ENCODE measurements at regions not wholly inside any gene's neighbourhood (a gene's known extent, or its start where the extent isn't known, plus 50 kb on each side); places are given as distances from the start of the nearest gene placed in this dataset.
"Not testable (repeated sequence)": the region's sequence is repeated elsewhere in the genome, so short reads cannot be mapped to it uniquely, and the experiment has no call there.

DNA sequence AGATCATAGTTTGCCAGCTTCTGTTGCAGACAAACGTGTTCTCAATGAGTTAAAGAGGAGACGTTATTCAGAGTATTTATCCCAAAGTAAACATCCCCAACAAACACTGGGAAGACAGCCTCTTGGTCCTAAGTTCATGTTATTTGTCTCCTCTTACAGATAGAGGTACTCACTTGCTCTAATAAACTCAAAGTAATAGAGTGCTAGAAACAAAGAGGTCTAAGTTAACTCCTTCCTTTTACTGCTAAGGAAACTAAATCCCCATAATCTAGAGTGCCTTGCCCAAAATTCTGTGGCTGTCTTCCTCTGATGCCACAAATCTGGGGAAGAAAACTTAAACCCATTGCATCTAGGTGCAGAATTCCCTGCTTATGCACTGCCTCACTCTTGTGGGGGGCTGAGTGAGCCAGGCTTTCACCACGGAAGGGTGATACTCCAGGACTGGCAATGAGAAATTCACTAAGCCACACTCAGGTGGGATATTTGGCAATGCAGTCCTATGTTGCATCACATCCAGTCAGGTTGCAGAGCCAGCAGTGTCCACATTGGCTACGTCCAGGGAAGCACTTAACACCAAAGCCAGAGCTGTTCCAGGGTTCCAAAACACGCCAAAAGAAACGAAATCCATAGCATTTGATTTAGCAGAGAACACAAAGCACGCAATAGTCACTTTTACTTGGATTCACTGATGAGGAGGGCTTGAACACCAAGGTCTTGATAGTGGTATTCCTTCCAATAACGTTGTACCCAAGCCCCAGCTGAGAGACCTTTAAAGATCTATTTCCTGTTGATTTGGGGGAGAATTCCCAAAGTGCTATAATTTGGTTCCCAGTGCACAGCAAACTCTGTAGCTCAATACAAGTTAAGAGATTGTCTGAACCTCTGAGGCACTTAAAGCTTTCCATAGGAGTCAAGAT, 81.0 kb upstream of the FOXQ1 start:
- DNase-seq, result no peak

DNA sequence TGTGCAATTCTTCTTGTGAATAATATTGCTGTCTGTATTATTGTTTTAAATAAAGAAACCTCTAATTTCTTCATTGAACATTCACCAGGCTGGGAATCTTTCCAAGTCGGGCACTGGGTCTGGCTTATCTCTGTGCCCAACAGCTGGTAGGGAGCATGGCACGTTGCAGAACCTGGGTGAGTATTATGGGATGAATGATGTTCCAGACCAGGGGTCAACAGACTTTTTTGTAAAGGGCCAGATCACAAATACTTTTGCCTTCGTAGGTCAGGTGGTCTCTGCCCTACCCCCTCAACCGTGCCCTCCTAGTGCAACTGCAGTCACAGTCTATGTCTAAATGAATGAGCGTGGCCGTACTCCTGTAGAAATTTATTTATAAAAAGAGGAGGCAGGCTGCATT, 81.6 kb upstream of the FOXQ1 start:
- no peak for DNase-seq

DNA sequence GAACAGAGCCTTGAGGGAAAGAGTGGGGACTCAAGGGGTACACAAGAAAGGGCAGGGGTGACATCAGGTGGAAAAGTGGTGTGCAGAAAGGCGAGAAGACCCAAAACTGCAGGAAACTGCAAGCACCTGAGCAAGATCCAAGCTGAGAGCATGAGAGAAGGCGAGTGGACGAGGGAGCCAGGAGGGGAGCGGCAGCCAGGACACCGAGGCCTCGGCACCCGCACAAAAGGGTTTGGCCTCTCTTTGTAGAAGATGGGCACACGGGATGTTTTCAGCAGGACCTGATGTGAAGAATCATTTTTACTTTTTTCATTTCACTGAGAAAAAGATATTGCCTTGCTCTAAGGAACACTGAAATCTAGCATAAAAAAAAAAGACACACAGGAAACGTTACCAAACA, 82.1 kb upstream of the FOXQ1 start:
- DNase-seq, result no peak

DNA sequence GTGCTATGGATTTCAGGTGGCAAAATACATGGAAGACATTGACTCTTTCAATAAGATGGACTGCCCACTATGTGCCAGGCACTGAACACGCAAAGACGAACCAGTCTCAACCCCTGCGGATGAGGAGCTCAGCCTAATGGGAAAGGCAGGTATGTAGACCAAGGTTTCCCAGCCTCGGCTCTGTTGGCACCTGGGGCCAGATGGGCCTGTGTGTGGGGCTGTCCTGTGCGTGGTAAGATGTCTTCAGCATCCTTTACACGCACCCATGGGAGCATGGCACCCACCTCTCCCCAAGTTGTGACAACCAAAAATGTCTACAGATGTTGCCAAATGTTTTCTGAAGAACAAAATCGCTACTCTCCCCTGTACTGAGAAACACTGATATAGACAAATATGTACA, 82.6 kb upstream of the FOXQ1 start:
- no peak for DNase-seq

DNA sequence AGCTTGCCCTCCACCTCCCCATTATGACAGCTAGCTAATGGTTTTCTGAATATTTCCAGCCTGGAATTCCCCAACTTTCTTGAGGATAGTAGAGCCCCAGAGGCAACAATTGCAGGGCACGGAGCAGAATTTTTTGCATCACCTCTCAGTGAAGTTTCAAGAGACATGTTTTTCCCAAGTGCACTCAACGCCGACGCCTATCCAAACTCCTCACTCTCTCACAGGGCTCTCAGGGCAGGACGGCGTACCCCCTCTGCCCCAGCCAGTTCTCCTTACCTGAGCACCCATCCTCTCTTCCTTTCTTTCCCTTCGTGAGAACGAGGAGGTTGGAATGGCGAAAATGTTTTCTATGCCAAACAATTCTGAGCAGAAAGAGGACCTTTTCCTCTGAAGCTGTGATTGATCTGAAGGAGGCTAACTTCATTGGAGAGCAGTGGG, 83.1 kb upstream of the FOXQ1 start:
- no peak for DNase-seq

DNA sequence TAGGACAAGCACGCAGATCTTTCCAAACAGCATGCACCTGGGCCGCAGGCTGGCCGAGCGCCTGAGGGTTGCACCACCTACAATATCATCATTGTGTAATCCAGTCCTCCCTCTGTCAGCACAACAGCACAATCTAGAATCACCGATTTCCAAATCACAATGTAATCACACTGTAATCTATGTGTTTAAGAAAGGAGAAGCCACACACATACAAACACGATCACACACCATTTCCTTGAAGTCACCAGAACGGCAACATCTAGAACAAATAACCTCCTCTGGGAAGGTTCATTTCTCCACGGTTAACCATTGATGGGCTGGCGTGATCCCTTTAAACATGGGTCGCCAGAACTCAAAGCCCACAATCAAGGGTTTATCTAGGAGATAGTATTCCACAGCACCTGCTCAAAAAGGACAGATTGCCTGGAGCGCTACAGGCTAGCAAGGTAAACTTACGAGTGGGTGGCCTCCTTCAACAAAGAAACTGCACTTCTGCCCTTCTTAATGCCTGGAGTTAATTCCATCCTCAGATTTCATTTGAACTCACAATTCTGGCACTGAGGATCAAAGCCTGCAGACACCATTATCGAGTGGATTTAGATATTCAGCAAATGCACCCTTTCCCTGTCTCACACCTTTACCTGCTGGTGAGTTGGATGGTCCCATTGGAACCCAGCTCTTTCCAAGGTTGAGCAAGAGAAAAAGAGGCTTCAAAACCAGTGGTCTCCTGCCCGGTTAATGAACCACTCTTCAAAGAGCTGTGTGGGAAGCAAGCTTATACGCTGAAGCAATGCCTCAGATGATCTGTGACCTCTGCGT, 83.8 kb upstream of the FOXQ1 start:
- no peak for DNase-seq

DNA sequence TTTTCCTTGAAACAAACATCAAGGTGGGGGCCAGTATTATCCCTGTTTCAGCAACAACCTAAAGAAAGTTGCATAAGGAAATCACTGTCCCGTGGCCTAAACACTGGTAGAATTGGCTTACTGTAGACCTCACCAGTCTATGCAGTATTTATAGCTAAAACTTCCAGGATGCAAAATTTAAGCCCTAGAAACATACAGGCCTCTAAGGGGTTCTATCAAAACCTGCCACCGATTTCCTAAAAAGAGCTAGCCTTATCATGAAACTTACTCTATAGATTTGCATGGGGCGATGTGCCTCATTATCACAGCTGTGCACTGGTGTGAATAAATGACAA, 84.3 kb upstream of the FOXQ1 start:
- no peak for DNase-seq

DNA sequence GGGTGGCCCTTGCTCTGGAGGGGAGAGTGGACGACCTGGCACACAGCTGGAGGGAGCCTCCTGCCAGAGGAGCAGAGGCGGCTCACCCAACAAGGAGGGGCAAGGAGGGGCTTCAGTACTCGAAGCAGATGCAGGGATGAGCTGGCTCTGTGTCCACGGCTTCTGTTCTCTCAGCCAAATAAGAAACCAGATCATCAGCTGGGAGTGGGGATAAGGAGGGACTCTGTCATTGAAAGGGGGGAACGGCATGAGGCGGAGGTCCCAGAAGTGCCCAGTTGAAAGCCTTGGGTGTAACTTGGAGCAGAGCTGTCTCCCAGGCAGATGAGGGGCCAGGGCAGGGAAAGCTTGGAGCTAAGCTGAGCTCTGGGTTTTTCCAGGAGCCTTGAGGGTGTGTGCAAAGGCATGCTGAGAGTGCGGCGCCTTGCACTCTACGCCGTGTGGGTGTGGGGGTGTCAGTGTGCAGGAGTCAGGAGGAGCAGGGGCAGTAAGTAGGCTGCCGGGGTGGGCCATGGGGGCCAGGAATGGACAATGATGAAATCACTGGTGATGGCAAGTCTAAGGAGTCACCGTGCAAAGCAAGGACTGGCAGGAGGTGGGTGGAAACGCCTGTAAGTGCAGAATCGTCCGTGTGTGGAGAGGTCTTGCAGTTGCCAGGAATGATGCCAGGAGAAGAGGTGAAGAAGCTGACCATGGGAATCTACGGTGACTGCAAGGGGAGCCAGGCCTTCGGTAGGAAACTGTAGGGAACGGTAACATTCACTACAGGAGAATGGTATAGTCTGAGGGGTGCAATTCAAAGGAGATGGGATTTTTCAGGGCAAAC, 85.4 kb upstream of the FOXQ1 start:
- no peak for DNase-seq

DNA sequence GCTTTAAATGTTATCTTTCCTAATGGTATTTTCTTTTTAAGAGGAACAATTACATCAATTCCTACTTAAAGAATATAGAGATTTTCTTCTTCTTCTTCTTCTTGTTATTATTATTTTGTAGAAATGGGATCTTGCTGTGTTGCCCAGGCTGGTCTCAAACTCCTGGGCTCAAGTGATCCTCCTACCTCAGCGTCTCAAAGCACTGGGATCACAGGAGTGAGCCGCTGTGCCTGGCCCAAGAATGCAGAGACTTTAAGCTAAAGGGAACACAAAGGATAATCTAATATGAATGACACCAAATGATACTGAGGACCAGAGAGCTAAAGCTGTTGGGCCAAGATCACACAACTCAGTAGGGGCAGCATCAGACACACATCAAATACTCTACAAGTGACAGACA, 87.4 kb upstream of the FOXQ1 start:
- no peak for DNase-seq

DNA sequence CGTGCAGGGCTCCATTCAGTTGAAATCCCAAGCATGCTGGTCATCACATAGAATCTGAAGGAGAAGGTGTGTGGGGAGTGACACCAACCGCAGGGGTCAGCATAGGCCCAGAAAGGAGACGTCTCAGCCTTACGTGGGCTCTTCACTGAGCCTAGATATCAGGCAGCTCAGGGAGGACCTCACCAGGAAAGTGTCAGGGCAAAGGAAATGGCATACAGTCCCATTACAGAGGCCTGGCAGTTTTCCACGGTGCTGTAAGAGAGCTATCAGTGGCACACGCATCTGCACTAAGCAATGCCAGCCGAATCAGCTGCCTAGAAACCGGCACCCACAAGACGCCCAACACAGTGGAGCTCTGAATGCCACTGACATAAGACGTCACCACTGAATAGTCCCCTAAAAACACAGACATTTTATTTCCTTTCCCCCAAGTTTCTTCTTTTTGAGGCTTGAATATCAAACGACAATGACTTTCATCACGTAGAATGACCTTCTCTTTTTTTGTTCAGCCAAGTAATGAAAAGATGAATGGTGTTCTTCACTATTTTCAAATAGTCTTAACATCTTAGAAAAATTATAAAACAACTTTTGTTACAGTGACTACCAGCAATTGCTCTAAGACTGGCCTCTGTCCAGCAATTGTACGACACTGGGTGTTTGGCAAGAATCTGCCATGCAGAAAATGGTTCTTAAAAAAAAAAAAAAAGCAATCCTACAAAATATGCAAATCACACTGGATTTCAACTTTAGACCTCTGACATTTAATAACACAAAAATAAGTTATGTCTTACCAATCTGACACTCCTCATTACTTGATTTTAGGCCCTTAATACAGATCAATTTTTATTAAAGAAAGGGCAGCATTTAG, 88.9 kb upstream of the FOXQ1 start:
- DNase-seq, result no peak

DNA sequence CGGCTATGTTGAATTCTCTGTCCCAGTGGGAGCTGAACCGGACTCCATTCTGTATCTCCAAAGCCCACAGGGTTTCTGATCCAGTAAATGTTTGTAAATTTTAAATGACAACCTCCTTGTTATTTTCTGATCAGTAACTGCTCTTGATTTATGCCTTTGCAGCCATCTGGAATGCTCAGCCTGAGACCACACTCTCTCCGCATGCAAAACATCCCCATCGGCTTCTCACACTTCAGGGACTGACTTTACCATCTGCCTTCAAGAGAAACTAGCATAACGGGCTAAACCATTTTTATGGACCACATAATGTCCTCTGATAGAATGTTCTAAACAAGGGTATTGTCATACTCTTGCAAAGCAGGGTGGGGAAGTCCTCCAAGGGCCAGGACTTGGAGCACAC, 94.5 kb upstream of the FOXQ1 start:
- DNase-seq, result peak; percentile 6

DNA sequence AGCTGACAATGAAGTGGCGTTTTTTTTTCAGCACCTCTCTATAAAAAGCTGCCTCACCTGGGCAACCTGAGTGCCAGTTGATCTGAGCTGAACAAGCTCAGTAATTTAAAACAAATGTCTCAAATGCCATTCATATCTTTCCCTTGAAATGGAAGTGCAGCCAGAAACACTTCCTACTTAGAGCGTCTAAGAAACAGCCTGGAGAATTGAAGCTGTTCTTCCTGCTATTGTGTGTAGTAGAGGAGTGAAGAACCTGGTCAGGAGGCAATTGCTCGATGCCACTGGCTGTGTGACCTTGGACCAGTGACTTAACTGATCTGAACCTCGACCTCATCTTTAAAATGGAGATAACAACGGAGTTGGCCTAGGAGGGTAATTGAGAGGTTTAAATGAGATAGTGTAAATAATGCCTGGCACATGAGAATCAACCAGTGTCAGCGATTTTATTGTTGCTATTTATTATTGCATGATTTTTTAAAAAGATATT, 95.4 kb upstream of the FOXQ1 start:
- no peak for DNase-seq

DNA sequence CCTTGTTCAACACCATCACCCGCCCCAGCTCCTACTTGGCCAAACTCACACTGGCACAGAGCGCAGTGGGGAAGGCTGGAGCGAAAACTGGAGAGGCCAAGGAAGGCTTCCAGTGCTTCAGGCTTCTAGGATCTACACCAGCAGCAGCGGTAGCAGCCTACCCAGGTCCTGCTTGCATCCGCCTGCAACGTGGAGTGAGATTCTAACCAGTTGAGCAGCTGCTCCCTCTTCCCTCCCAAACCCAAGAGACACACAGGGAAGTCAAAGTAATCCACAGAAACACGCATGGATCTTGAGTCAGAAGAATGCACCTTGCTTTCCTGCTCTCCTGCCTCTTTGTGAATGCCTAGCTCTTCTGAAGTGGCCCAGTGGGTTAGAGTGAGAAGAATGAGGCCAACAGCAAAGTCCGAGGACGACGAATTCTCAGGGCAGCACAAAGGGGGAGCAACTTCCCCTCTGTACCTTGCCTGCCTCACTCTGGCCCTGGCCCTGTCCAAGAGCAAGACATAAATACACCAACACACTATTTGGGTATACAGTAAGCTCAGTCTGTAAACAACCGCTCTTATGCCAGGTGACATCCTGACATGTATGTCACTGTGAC, 95.9 kb upstream of the FOXQ1 start:
- no peak for DNase-seq

DNA sequence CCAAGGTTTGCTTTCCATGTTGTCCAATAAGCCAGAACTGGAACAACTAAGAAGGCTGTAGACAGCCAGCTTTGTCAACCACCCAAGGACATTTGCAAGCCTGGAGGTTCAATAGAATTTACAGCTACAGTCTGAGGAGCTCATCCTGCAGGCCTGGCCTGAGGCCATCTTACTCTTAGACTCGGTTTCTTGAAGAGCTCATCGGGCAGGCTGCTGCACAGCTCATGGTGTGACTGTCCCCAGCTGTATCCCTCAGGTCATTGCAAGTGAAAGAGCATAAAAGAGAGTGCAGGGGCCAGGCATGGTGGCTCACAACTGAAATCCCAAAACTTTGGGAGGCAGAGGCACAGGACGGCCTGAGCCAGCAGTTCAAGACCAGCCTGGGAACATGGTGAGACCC, 96.9 kb upstream of the FOXQ1 start:
- no peak for DNase-seq

DNA sequence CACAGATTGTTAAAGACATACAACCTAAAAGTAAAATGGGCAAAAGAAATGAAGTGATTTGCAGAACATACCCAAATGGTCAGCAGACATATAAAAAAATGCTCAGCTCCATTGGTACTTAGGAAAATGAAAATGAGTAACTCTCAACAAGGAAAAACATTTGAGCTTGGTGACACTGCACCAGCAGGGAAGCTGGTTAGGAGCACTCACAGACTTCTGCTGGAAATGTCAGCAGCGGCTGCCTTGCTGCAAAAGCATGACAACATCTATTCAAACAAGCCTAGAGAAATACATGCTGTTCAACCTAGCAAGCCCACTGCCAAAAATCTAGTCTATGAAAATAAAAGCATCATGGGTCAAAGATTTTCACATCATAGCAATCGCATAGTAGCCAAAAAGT, 99.0 kb upstream of the FOXQ1 start:
- no peak for DNase-seq

DNA sequence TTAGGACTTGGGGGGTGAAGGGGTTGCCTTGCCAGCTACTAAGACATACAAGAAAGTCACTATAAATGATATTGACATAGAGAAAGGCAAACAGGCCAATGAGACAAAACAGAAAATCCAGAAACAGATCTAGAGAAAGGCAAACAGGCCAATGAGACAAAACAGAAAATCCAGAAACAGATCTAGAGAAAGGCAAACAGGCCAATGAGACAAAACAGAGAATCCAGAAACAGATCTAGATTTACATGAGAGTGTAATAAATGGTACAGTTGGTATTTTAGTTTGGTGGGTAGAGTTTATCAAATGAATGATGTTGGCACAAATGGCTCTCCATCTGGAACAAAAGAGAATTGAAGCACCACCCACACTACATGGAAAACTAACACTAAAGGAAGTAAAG, 99.8 kb upstream of the FOXQ1 start:
- DNase-seq, result not testable (repeated sequence)

DNA sequence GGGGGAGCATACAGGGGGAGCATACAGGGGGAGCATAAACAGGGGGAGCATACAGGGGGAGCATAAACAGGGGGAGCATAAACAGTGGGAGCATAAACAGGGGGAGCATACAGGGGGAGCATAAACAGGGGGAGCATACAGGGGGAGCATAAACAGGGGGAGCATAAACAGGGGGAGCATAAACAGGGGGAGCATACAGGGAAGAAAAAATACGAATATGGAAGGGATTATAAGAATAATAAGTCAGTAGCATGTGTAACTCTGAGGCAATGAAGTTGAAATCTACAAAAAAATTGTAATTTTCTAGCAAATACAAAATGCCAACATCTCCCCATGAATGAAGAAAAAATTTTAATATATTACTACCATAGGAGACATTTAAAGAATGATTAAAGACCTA, 101.3 kb upstream of the FOXQ1 start:
- not testable (repeated sequence) for DNase-seq

DNA sequence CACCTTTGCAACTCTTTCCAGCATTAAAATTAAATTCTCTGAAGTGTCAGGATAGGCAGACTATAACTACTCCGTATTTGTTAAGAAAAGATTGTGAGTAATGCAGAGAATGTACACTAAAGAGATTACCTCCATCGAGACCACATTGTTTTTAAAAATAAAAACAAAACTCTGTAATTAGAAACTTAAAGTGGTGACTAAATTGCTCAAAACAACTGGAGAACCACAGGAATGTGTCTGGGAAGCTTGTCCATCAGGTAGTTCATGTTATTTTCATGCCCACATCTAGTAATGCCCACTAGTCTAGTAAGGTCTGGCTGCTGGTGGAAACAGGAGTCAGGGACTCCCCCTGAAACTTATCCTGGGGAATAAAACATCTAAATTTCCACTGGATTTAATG, 103.0 kb upstream of the FOXQ1 start:
- no peak for DNase-seq

DNA sequence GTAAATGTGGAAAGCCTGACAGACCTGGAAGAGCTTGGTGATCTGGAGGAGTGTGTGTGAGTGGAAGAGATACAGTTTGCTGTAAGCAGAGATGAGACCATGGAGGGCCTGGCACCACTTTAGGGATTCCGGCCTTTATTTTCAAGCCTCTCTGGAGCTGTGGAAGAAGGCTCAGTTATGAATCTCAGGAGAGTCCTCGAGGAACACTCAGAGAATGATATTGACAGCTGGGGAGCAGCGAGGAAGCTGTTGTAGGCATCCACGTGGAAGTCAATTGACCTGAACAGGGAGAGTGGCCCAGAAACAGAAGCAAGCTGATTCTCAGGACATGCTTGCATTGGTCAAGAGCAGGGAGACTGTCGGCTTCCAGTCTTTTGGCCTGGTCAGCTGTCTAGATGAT, 108.4 kb upstream of the FOXQ1 start:
- no peak for DNase-seq

DNA sequence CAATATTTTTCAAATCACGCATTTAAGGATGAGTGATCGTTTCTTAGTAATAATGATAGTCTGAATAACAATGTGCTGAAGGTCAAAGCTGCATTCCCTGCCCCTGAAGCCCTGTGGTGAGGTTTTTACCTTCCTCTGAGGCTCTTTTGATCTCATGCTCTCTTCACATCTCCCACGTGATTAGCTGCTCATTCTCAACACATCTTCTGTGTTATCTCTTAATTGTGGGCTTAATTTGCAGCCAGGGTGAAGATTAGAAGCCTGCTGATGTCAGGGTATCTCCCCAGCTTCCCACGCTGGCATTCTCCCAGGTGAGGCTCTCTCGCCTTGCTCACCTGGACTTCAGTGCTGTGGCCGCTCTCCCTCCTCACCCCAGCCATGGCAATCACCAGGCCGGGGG, 109.7 kb upstream of the FOXQ1 start:
- DNase-seq, result no peak

DNA sequence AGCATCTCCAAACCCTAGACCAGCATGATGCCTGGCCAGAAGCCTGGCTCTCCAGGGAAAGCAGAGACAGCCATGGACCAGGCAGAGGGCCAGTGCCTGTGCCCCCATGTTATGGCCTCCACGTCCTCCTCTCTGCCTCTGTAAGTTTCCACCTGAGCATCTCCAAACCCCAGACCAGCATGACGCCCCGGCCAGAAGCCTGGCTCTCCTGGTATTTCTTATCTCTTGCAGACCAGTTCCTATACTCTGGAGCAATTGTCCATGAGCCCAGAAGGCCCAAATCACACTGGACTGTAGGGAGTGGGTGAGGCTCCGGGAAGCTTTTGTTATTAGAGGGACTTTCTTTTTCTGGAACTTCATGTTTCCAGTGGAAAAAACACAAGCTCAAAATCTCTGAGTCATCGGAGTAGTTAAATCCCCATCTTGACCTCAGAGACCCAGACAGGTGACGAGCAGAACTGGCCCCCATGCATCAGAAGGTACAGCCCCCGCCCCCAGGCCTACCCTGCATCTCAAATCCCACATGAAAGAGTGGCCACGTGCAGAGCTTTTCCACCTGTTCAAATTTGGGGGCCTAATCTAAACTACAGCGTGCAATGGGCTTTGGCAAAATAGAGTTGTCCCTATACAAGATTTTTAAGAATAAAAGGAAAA, 110.2 kb upstream of the FOXQ1 start:
- DNase-seq, result no peak
